Stimulated activated CD4-positive, alpha-beta T cell treated with anti-CD3 and anti-CD28 coated beads, Interleukin-4, amount 100 ng/mL, for 24 hours (primary cell): ENCODE measurements at regions not wholly inside any gene's neighbourhood (a gene's known extent, or its start where the extent isn't known, plus 50 kb on each side); places are given as distances from the start of the nearest gene placed in this dataset.
"Not testable (repeated sequence)": the region's sequence is repeated elsewhere in the genome, so short reads cannot be mapped to it uniquely, and the experiment has no call there.

Experiments used
- DNase-seq: peaks from one replicate; pipeline ENCODE4 v3.0.0-alpha.2; 2020

GRCh38 chr4:53863736-53864365 is 200.6 kb downstream of the CHIC2 start:
- DNase-seq = no peak

GRCh38 chr4:53863158-53863557 is 201.2 kb downstream of the CHIC2 start:
- no peak for DNase-seq

GRCh38 chr4:53861856-53862610 is 202.4 kb downstream of the CHIC2 start:
- DNase-seq = no peak

- no peak for DNase-seq
These were observed 205.1 kb downstream of the CHIC2 start for GRCh38 chr4:53859305-53859704.

- no peak for DNase-seq
These were observed 205.7 kb downstream of the CHIC2 start for GRCh38 chr4:53858744-53859143.

GRCh38 chr4:53855581-53856250 is 208.7 kb downstream of the CHIC2 start:
- DNase-seq = no peak

GRCh38 chr4:53854991-53855568 is 209.3 kb downstream of the CHIC2 start:
- no peak for DNase-seq

- DNase-seq = no peak
These were observed 212.1 kb downstream of the CHIC2 start for GRCh38 chr4:53852343-53852742.

GRCh38 chr4:53847965-53848364 is 216.4 kb downstream of the CHIC2 start:
- DNase-seq = no peak

GRCh38 chr4:53844551-53844950 is 219.9 kb downstream of the CHIC2 start:
- DNase-seq = no peak

- no peak for DNase-seq
These were observed 220.3 kb downstream of the CHIC2 start for GRCh38 chr4:53844133-53844532.

GRCh38 chr4:53841711-53842110 is 222.7 kb downstream of the CHIC2 start:
- no peak for DNase-seq

GRCh38 chr4:53840643-53841042 is 223.8 kb downstream of the CHIC2 start:
- no peak for DNase-seq

GRCh38 chr4:53833302-53834003 is 231.0 kb downstream of the CHIC2 start:
- DNase-seq = not testable (repeated sequence)

- DNase-seq = no peak
These were observed 231.9 kb downstream of the CHIC2 start for GRCh38 chr4:53832549-53832948.

- no peak for DNase-seq
These were observed 233.9 kb downstream of the CHIC2 start for GRCh38 chr4:53830511-53830910.

- no peak for DNase-seq
These were observed 230.0 kb upstream of the LNX1 start for GRCh38 chr4:53821179-53821851.

GRCh38 chr4:53818104-53818503 is 226.8 kb upstream of the LNX1 start:
- DNase-seq = no peak

- no peak for DNase-seq
These were observed 225.3 kb upstream of the LNX1 start for GRCh38 chr4:53816561-53816960.

- no peak for DNase-seq
These were observed 224.0 kb upstream of the LNX1 start for GRCh38 chr4:53815281-53815680.

- DNase-seq = no peak
These were observed 222.7 kb upstream of the LNX1 start for GRCh38 chr4:53813998-53814397.

GRCh38 chr4:53810643-53811042 is 219.4 kb upstream of the LNX1 start:
- DNase-seq = no peak

- no peak for DNase-seq
These were observed 218.5 kb upstream of the LNX1 start for GRCh38 chr4:53809816-53810215.
